ENCODE measurements at regions not wholly inside any gene's neighbourhood (a gene's known extent, or its start where the extent isn't known, plus 50 kb on each side); places are given as distances from the start of the nearest gene placed in this dataset.
"Not testable (repeated sequence)": the region's sequence is repeated elsewhere in the genome, so short reads cannot be mapped to it uniquely, and the experiment has no call there.

DNA sequence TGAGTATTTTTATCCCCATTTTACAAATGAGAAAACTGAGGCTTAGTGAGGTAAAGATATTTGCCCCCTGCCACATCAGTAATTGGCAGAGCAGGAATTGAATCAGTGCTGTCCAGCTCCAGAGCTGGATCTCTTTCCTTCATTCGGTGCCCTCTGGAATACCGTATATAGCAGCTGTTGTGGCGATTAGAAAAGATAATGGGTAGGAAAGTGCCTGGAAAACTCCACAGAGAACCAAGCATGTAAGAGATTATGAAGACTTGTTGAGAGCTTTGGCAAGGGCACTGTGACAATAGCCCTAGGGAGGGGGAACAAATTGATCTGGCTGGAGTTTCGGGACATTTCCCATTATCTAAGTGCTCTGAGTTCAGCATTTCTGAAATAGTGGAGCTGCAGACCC, 82.5 kb upstream of the TEAD1 start:
- no peak overlapping the region for H2AFZ ChIP-seq (ENCODE audit: insufficient read depth, low read depth, low read length, poor library complexity, severe bottlenecking)
- H3K4me1 ChIP-seq (ENCODE audit: control insufficient read depth in 2 of 2, insufficient read depth in 2 of 2, low read length in 2 of 2): no peaks in the 10 kb centered on the region
- no peaks in the 10 kb centered on the region for H3K36me3 ChIP-seq (replicated peaks in 1 of 2; ENCODE audit: control extremely low read depth in 1 of 2, control insufficient read depth in 1 of 2, extremely low read depth in 1 of 2, insufficient read depth in 2 of 2, low read length in 1 of 2)
- H3K27ac ChIP-seq (ENCODE audit: low read length in 2 of 2): no peak overlapping the region
- Mint-ChIP-seq H3K4me1 (no peaks in the 10 kb centered on the region), H3K4me3 (no peak overlapping the region), H3K9me3 (ENCODE audit: insufficient read depth) (no peaks in the 10 kb centered on the region), H3K27ac (no peak overlapping the region), H3K27me3 (peaks cover 3% of the 10 kb centered on the region)
- H3K79me2 ChIP-seq (ENCODE audit: control insufficient read depth, insufficient read depth, low read length): no peaks in the 10 kb centered on the region
- no peak overlapping the region for H3K4me2 ChIP-seq (replicated peaks; ENCODE audit: low read depth, low read length, poor library complexity, severe bottlenecking)
- no peaks in the 10 kb centered on the region for H4K20me1 ChIP-seq (ENCODE audit: control insufficient read depth, insufficient read depth, low read length, poor library complexity, severe bottlenecking)
- no peak for DNase-seq
- TF ChIP-seq, protein P1, sequence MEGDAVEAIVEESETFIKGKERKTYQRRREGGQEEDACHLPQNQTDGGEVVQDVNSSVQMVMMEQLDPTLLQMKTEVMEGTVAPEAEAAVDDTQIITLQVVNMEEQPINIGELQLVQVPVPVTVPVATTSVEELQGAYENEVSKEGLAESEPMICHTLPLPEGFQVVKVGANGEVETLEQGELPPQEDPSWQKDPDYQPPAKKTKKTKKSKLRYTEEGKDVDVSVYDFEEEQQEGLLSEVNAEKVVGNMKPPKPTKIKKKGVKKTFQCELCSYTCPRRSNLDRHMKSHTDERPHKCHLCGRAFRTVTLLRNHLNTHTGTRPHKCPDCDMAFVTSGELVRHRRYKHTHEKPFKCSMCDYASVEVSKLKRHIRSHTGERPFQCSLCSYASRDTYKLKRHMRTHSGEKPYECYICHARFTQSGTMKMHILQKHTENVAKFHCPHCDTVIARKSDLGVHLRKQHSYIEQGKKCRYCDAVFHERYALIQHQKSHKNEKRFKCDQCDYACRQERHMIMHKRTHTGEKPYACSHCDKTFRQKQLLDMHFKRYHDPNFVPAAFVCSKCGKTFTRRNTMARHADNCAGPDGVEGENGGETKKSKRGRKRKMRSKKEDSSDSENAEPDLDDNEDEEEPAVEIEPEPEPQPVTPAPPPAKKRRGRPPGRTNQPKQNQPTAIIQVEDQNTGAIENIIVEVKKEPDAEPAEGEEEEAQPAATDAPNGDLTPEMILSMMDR (IDR thresholded peaks at IDR 0.05): no peak
- TF ChIP-seq EZH2 (IDR thresholded peaks at IDR 0.05; ENCODE audit: borderline replicate concordance, insufficient read depth, low read depth, low read length, poor library complexity, severe bottlenecking): no peak
- CTCF ChIA-PET: no interaction called here
- no peaks in the 10 kb centered on the region for H3K9me3 ChIP-seq (ENCODE audit: control extremely low read depth in 1 of 3, control insufficient read depth in 2 of 3, insufficient read depth in 1 of 3, low read length in 2 of 3)
- no peak overlapping the region for H3K9ac ChIP-seq (ENCODE audit: low read length)
- no peak for ATAC-seq (ENCODE audit: low read depth)
- intact Hi-C loops (cut with micrococcal nuclease): no loop called here
- H3K27me3 ChIP-seq (replicated peaks in 1 of 4; ENCODE audit: control extremely low read depth in 1 of 4, control insufficient read depth in 3 of 4, insufficient read depth in 4 of 4, low read length in 3 of 4): peaks cover 0 to 3% (median 0%) of the 10 kb centered on the region in 4 experiments
- H3K4me3 ChIP-seq (ENCODE audit: control extremely low read depth in 1 of 5, extremely low read depth in 1 of 5, insufficient read depth in 1 of 5, low read depth in 2 of 5, low read length in 4 of 5): no peak overlapping the region
- POLR2A ChIA-PET: no interaction called here
- WGBS (ENCODE audit: insufficient coverage): 94% methylated on average over 4 of the region's 4 CpGs

DNA sequence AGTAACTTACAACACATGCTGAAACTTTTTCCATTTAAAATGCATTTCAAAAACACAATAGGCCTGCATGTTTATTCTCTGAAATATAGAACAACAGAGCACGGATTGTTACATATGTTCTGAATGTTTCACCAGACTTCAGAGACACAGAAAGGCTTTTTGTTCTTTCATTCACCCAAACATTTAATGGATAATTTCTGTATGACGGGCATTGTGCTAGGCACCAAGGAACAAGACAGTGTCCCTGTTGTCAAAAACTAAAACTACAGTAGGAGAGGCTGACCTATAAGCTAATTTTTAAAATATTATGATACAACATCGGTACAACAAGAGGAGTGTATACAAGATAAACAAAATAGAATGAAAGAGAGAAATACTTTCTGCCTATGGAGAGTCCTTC, 81.9 kb upstream of the TEAD1 start:
- Histone ChIP-seq H3K79me2 (ENCODE audit: control insufficient read depth, insufficient read depth, low read length) (no peaks in the 10 kb centered on the region), H3K9me3 (ENCODE audit: control extremely low read depth in 1 of 3, control insufficient read depth in 2 of 3, insufficient read depth in 1 of 3, low read length in 2 of 3) (no peaks in the 10 kb centered on the region), H2AFZ (ENCODE audit: insufficient read depth, low read depth, low read length, poor library complexity, severe bottlenecking) (no peak overlapping the region), H3K27ac (ENCODE audit: low read length in 2 of 2) (no peak overlapping the region), H3K4me3 (ENCODE audit: control extremely low read depth in 1 of 5, extremely low read depth in 1 of 5, insufficient read depth in 1 of 5, low read depth in 2 of 5, low read length in 4 of 5) (no peak overlapping the region), H3K4me1 (ENCODE audit: control insufficient read depth in 2 of 2, insufficient read depth in 2 of 2, low read length in 2 of 2) (no peaks in the 10 kb centered on the region), H3K27me3 (replicated peaks in 1 of 4; ENCODE audit: control extremely low read depth in 1 of 4, control insufficient read depth in 3 of 4, insufficient read depth in 4 of 4, low read length in 3 of 4) (peaks cover 0 to 3% (median 0%) of the 10 kb centered on the region in 4 experiments), H4K20me1 (ENCODE audit: control insufficient read depth, insufficient read depth, low read length, poor library complexity, severe bottlenecking) (no peaks in the 10 kb centered on the region), H3K4me2 (replicated peaks; ENCODE audit: low read depth, low read length, poor library complexity, severe bottlenecking) (no peak overlapping the region), H3K9ac (ENCODE audit: low read length) (no peak overlapping the region), H3K36me3 (replicated peaks in 1 of 2; ENCODE audit: control extremely low read depth in 1 of 2, control insufficient read depth in 1 of 2, extremely low read depth in 1 of 2, insufficient read depth in 2 of 2, low read length in 1 of 2) (no peaks in the 10 kb centered on the region)
- Mint-ChIP-seq H3K4me3 (no peak overlapping the region), H3K9me3 (ENCODE audit: insufficient read depth) (no peaks in the 10 kb centered on the region), H3K27ac (no peak overlapping the region), H3K27me3 (peaks cover 3% of the 10 kb centered on the region), H3K4me1 (no peaks in the 10 kb centered on the region)
- ATAC-seq (ENCODE audit: low read depth) (no peak), DNase-seq (no peak)
- CTCF ChIA-PET: interaction anchor here (0.6 kb wide), 1 partner anchor 44 kb away, joined by 3 read pairs; no protein-coding TSS in a partner anchor
- POLR2A ChIA-PET: no interaction called here
- intact Hi-C loops (cut with micrococcal nuclease): no loop called here
- TF ChIP-seq EZH2 (IDR thresholded peaks at IDR 0.05; ENCODE audit: borderline replicate concordance, insufficient read depth, low read depth, low read length, poor library complexity, severe bottlenecking): no peak
- TF ChIP-seq, protein P1 (IDR thresholded peaks at IDR 0.05): no peak
- 100% methylated on average over 1 of the region's 3 CpGs for WGBS (ENCODE audit: insufficient coverage)

DNA sequence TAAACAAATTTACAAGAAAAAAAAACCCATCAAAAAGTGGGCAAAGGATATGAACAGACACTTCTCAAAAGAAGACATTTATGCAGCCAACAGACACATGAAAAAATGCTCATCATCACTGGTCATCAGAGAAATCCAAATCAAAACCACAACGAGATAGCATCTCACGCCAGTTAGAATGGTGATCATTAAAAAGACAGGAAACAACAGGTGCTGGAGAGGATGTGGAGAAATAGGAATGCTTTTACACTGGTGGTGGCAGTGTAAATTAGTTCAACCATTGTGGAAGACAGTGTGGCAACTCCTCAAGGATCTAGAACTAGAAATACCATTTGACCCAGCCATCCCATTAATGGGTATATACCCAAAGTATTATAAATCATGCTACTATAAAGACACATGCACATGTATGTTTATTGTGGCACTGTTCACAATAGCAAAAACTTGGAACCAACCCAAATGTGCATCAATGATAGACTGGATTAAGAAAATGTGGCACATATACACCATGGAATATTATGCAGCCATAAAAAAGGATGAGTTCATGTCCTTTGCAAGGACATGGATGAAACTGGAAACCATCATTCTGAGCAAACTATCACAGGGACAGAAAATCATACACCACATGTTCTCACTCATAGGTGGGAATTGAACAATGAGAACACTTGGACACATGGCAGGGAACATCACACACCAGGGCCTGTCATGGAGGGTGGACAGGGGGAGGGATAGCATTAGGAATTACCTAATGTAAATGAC, 79.0 kb upstream of the TEAD1 start:
- POLR2A ChIA-PET; H3K27me3 ChIP-seq (replicated peaks in 1 of 4; ENCODE audit: control extremely low read depth in 1 of 4, control insufficient read depth in 3 of 4, insufficient read depth in 4 of 4, low read length in 3 of 4); H3K27me3 Mint-ChIP-seq; H3K9ac ChIP-seq (ENCODE audit: low read length); H3K4me1 Mint-ChIP-seq; H3K27ac ChIP-seq (ENCODE audit: low read length in 2 of 2); CTCF ChIA-PET; H4K20me1 ChIP-seq (ENCODE audit: control insufficient read depth, insufficient read depth, low read length, poor library complexity, severe bottlenecking); H3K4me3 Mint-ChIP-seq; H3K36me3 ChIP-seq (replicated peaks in 1 of 2; ENCODE audit: control extremely low read depth in 1 of 2, control insufficient read depth in 1 of 2, extremely low read depth in 1 of 2, insufficient read depth in 2 of 2, low read length in 1 of 2); ATAC-seq (ENCODE audit: low read depth); intact Hi-C loops (cut with micrococcal nuclease); H3K4me2 ChIP-seq (replicated peaks; ENCODE audit: low read depth, low read length, poor library complexity, severe bottlenecking); H3K4me3 ChIP-seq (ENCODE audit: control extremely low read depth in 1 of 5, extremely low read depth in 1 of 5, insufficient read depth in 1 of 5, low read depth in 2 of 5, low read length in 4 of 5); H2AFZ ChIP-seq (ENCODE audit: insufficient read depth, low read depth, low read length, poor library complexity, severe bottlenecking); H3K4me1 ChIP-seq (ENCODE audit: control insufficient read depth in 2 of 2, insufficient read depth in 2 of 2, low read length in 2 of 2); DNase-seq; H3K9me3 Mint-ChIP-seq (ENCODE audit: insufficient read depth); H3K9me3 ChIP-seq (ENCODE audit: control extremely low read depth in 1 of 3, control insufficient read depth in 2 of 3, insufficient read depth in 1 of 3, low read length in 2 of 3); H3K27ac Mint-ChIP-seq; H3K79me2 ChIP-seq (ENCODE audit: control insufficient read depth, insufficient read depth, low read length): not testable (repeated sequence)
- no CpG with 5 or more reads among the region's 2 CpGs for WGBS (ENCODE audit: insufficient coverage)

Data from B cell (primary cell).